Activated CD8-positive, alpha-beta T cell treated with anti-CD3 and anti-CD28 coated beads for 36 hours (primary cell): ENCODE measurements at regions not wholly inside any gene's neighbourhood (a gene's known extent, or its start where the extent isn't known, plus 50 kb on each side); places are given as distances from the start of the nearest gene placed in this dataset.
"Not testable (repeated sequence)": the region's sequence is repeated elsewhere in the genome, so short reads cannot be mapped to it uniquely, and the experiment has no call there.

ENCODE experiments used
- ATAC-seq: fragments of 200-7000 bp; cut with Tn5 transposase; one replicate; pipeline ENCODE4 v1.10.0; 2021; ENCODE audit warnings: mild to moderate bottlenecking, moderate library complexity
- CTCF ChIA-PET: fragments of 350-600 bp; sonication (Branson Sonifier 250); formaldehyde crosslinking; loops from one replicate; lab custom pipeline; 2021; ENCODE audit warnings: antibody characterized with exemption; lab: Charles Lee
- POLR2A ChIA-PET: fragments of 350-600 bp; sonication (Branson Sonifier 250); formaldehyde crosslinking; loops from one replicate; lab custom pipeline; 2021; ENCODE audit warnings: antibody characterized with exemption; lab: Charles Lee
- DNase-seq: peaks from one replicate; pipeline ENCODE4 v3.0.0-alpha.2; 2020
- H3K27ac Mint-ChIP-seq: one replicate; pipeline ENCODE4 v1.8.0; 2021; ENCODE audit warnings: mild to moderate bottlenecking, mixed read lengths
- H3K27me3 Mint-ChIP-seq: one replicate; pipeline ENCODE4 v1.8.0; 2021; ENCODE audit warnings: mixed read lengths
- H3K36me3 Mint-ChIP-seq: one replicate; pipeline ENCODE4 v1.8.0; 2021; ENCODE audit warnings: low read depth, mixed read lengths
- H3K4me1 Mint-ChIP-seq: one replicate; pipeline ENCODE4 v1.8.0; 2021; ENCODE audit warnings: low read depth, mixed read lengths
- H3K4me3 Mint-ChIP-seq: one replicate; pipeline ENCODE4 v1.8.0; 2021; ENCODE audit warnings: mild to moderate bottlenecking, moderate library complexity, mixed read lengths
- H3K9me3 Mint-ChIP-seq: one replicate; pipeline ENCODE4 v1.8.0; 2021; ENCODE audit warnings: mixed read lengths
- CTCF ChIP-seq: fragments of 200-600 bp; IDR thresholded peaks from one replicate; pipeline ENCODE4 v1.8.0; 2022; ENCODE audit warnings: antibody characterized with exemption, mild to moderate bottlenecking
- intact Hi-C: fragments of 100-400 bp; cut with micrococcal nuclease; formaldehyde crosslinking; loops from one replicate; pipeline ENCODE4 v1.10.0; 2022

- no peak overlapping the region for H3K27ac Mint-ChIP-seq
- no peaks in the 10 kb centered on the region for H3K27me3 Mint-ChIP-seq
- intact Hi-C loops, result no loop called here
- H3K9me3 Mint-ChIP-seq, result peaks cover 19% of the 10 kb centered on the region
- DNase-seq (no peak), ATAC-seq (no peak)
- POLR2A ChIA-PET, result no interaction called here
- CTCF ChIA-PET, result no interaction called here
- TF ChIP-seq CTCF, result no peak
- H3K36me3 Mint-ChIP-seq, result no peaks in the 10 kb centered on the region
- no peak overlapping the region for H3K4me3 Mint-ChIP-seq
- H3K4me1 Mint-ChIP-seq, result no peaks in the 10 kb centered on the region
These were observed 550.8 kb downstream of the CDH9 start for GRCh38 chr5:26487553-26487952.

GRCh38 chr5:26486631-26487030, 551.8 kb downstream of the CDH9 start:
- Mint-ChIP-seq H3K4me1 (no peaks in the 10 kb centered on the region), H3K27ac (no peak overlapping the region), H3K4me3 (no peak overlapping the region), H3K27me3 (no peaks in the 10 kb centered on the region), H3K9me3 (peaks cover 21% of the 10 kb centered on the region), H3K36me3 (no peaks in the 10 kb centered on the region)
- no peak for ATAC-seq
- POLR2A ChIA-PET, result no interaction called here
- no peak for TF ChIP-seq CTCF
- intact Hi-C loops, result no loop called here
- no peak for DNase-seq
- CTCF ChIA-PET, result no interaction called here

GRCh38 chr5:26485146-26485860, 553.1 kb downstream of the CDH9 start:
- peaks cover 17% of the 10 kb centered on the region for H3K9me3 Mint-ChIP-seq
- CTCF ChIA-PET, H3K4me1 Mint-ChIP-seq, H3K27ac Mint-ChIP-seq, H3K4me3 Mint-ChIP-seq, H3K27me3 Mint-ChIP-seq, H3K36me3 Mint-ChIP-seq, intact Hi-C loops, DNase-seq, POLR2A ChIA-PET, ATAC-seq: not testable (repeated sequence)

GRCh38 chr5:26482810-26483375, 555.5 kb downstream of the CDH9 start:
- ChIA-PET POLR2A (no interaction called here), CTCF (interaction anchor here (0.8 kb wide), 1 partner anchor 11 kb away, joined by 3 read pairs; no protein-coding TSS in a partner anchor)
- intact Hi-C loops, result no loop called here
- H3K36me3 Mint-ChIP-seq, result no peaks in the 10 kb centered on the region
- H3K9me3 Mint-ChIP-seq, result peaks cover 12% of the 10 kb centered on the region
- TF ChIP-seq CTCF, result no peak
- H3K4me3 Mint-ChIP-seq, result no peak overlapping the region
- ATAC-seq (no peak), DNase-seq (peak; percentile 12)
- H3K4me1 Mint-ChIP-seq, result no peaks in the 10 kb centered on the region
- no peaks in the 10 kb centered on the region for H3K27me3 Mint-ChIP-seq
- H3K27ac Mint-ChIP-seq, result no peak overlapping the region

- ChIA-PET POLR2A (interaction anchor here (0.6 kb wide), 1 partner anchor 81 kb away, joined by 4 read pairs; no protein-coding TSS in a partner anchor), CTCF (interaction anchor here (0.8 kb wide), 1 partner anchor 12 kb away, joined by 3 read pairs; no protein-coding TSS in a partner anchor)
- Mint-ChIP-seq H3K4me1 (no peaks in the 10 kb centered on the region), H3K9me3 (peaks cover 8% of the 10 kb centered on the region), H3K27ac (no peak overlapping the region), H3K4me3 (no peak overlapping the region), H3K27me3 (no peaks in the 10 kb centered on the region), H3K36me3 (no peaks in the 10 kb centered on the region)
- intact Hi-C loops, result no loop called here
- no peak for TF ChIP-seq CTCF
- ATAC-seq (no peak), DNase-seq (no peak)
These were observed 556.1 kb downstream of the CDH9 start for GRCh38 chr5:26482076-26482809.
